DMS 273 treated with DMSO at 0.1 percent for 48 hours (cell line): ENCODE measurements at regions not wholly inside any gene's neighbourhood (a gene's known extent, or its start where the extent isn't known, plus 50 kb on each side); places are given as distances from the start of the nearest gene placed in this dataset.

ENCODE experiments used
- DNase-seq: peaks from one replicate; lab custom pipeline; 2025; lab: John Stamatoyannopoulos, UW

- DNase-seq: peak; percentile 64
These were observed 159.5 kb upstream of the CNTN6 start for GRCh38 chr3:933326-933725.

GRCh38 chr3:944786-945185 lies 148.0 kb upstream of the CNTN6 start:
- DNase-seq: no peak

- no peak for DNase-seq
These were observed 147.1 kb upstream of the CNTN6 start for GRCh38 chr3:945738-946137.

- DNase-seq: no peak
These were observed 139.9 kb upstream of the CNTN6 start for GRCh38 chr3:952906-953305.

- DNase-seq: no peak
These were observed 129.6 kb upstream of the CNTN6 start for GRCh38 chr3:963255-963654.

GRCh38 chr3:963755-964154 lies 129.1 kb upstream of the CNTN6 start:
- no peak for DNase-seq

- DNase-seq: no peak
These were observed 127.0 kb upstream of the CNTN6 start for GRCh38 chr3:965826-966225.

- DNase-seq: no peak
These were observed 126.5 kb upstream of the CNTN6 start for GRCh38 chr3:966341-966740.

- no peak for DNase-seq
These were observed 119.5 kb upstream of the CNTN6 start for GRCh38 chr3:973340-973739.

- DNase-seq: no peak
These were observed 116.8 kb upstream of the CNTN6 start for GRCh38 chr3:976006-976405.

GRCh38 chr3:981156-981555 lies 111.7 kb upstream of the CNTN6 start:
- DNase-seq: no peak

- DNase-seq: no peak
These were observed 104.0 kb upstream of the CNTN6 start for GRCh38 chr3:988785-989184.

GRCh38 chr3:992871-993270 lies 100.0 kb upstream of the CNTN6 start:
- no peak for DNase-seq

GRCh38 chr3:1002010-1002409 lies 90.8 kb upstream of the CNTN6 start:
- no peak for DNase-seq

- DNase-seq: no peak
These were observed 85.0 kb upstream of the CNTN6 start for GRCh38 chr3:1007866-1008265.

- DNase-seq: no peak
These were observed 82.6 kb upstream of the CNTN6 start for GRCh38 chr3:1010228-1010627.

- no peak for DNase-seq
These were observed 77.0 kb upstream of the CNTN6 start for GRCh38 chr3:1015826-1016225.

- no peak for DNase-seq
These were observed 75.0 kb upstream of the CNTN6 start for GRCh38 chr3:1017870-1018269.

- DNase-seq: no peak
These were observed 73.7 kb upstream of the CNTN6 start for GRCh38 chr3:1019157-1019556.

GRCh38 chr3:1026395-1026794 lies 66.4 kb upstream of the CNTN6 start:
- DNase-seq: no peak

GRCh38 chr3:1036207-1036826 lies 56.5 kb upstream of the CNTN6 start:
- no peak for DNase-seq

- no peak for DNase-seq
These were observed 55.2 kb upstream of the CNTN6 start for GRCh38 chr3:1037631-1038030.
